PFSK-1 (cell line): ENCODE measurements at regions not wholly inside any gene's neighbourhood (a gene's known extent, or its start where the extent isn't known, plus 50 kb on each side); places are given as distances from the start of the nearest gene placed in this dataset.

Source experiments
- FOXP2 ChIP-seq: optimal IDR thresholded peaks from 2 replicates; pipeline ENCODE3; 2011; ENCODE audit warnings: borderline replicate concordance, control low read depth, inconsistent platforms; ENCODE audit not compliant: insufficient read depth; ENCODE audit errors: extremely low read length, extremely low read depth
- POLR2AphosphoS5 ChIP-seq: IDR thresholded peaks from 2 replicates; pipeline ENCODE4 v1.6.1; 2012; ENCODE audit warnings: low read depth, mild to moderate bottlenecking, control low read depth, low read length, moderate library complexity
- REST ChIP-seq, 2 experiments: IDR thresholded peaks; 2 replicates each; pipeline versions ENCODE4 v1.6.1 to v1.8.0; 2011 to 2012; ENCODE audit warnings: low read depth in 2 of 2, low read length in 2 of 2, control low read depth in 1 of 2, inconsistent platforms in 1 of 2, mild to moderate bottlenecking in 1 of 2, moderate library complexity in 1 of 2; ENCODE audit not compliant: insufficient read depth in 1 of 2
- SIN3A ChIP-seq: IDR thresholded peaks from 2 replicates; pipeline ENCODE4 v1.6.1; 2012; ENCODE audit warnings: mild to moderate bottlenecking, low read length, moderate library complexity, borderline replicate concordance; ENCODE audit not compliant: insufficient read depth
- TAF1 ChIP-seq: IDR thresholded peaks from 2 replicates; pipeline ENCODE4 v1.6.1; 2012; ENCODE audit warnings: low read length, control low read depth, borderline replicate concordance; ENCODE audit not compliant: insufficient read depth

GRCh38 chr7:41385996-41386395 is 316.9 kb downstream of the INHBA start:
- TF ChIP-seq FOXP2 = no peak

- TF ChIP-seq FOXP2 (no peak), SIN3A (no peak), POLR2AphosphoS5 (no peak), TAF1 (no peak), REST (IDR thresholded peaks at IDR 0.05; ENCODE audit: insufficient read depth in 1 of 2, low read depth in 2 of 2, low read length in 2 of 2) (no peak)
Observed at GRCh38 chr7:41384418-41384817, 318.5 kb downstream of the INHBA start.

- no peak for TF ChIP-seq SIN3A
- TF ChIP-seq TAF1 = no peak
- no peak for TF ChIP-seq POLR2AphosphoS5
- no peak for TF ChIP-seq FOXP2
- no peak for TF ChIP-seq REST (IDR thresholded peaks at IDR 0.05; ENCODE audit: insufficient read depth in 1 of 2, low read depth in 2 of 2, low read length in 2 of 2)
Observed at GRCh38 chr7:41383596-41383995, 319.3 kb downstream of the INHBA start.

GRCh38 chr7:41378156-41378555 is 324.7 kb downstream of the INHBA start:
- TF ChIP-seq REST (IDR thresholded peaks at IDR 0.05; ENCODE audit: insufficient read depth in 1 of 2, low read depth in 2 of 2, low read length in 2 of 2) (no peak), SIN3A (no peak), FOXP2 (no peak), POLR2AphosphoS5 (no peak), TAF1 (no peak)

- TF ChIP-seq POLR2AphosphoS5 = no peak
- TF ChIP-seq SIN3A = no peak
- no peak for TF ChIP-seq FOXP2
- no peak for TF ChIP-seq REST (IDR thresholded peaks at IDR 0.05; ENCODE audit: insufficient read depth in 1 of 2, low read depth in 2 of 2, low read length in 2 of 2)
- TF ChIP-seq TAF1 = no peak
Observed at GRCh38 chr7:41375582-41375981, 327.3 kb downstream of the INHBA start.
